GM21737 (cell line): ENCODE measurements at regions not wholly inside any gene's neighbourhood (a gene's known extent, or its start where the extent isn't known, plus 50 kb on each side); places are given as distances from the start of the nearest gene placed in this dataset.

Experiments
- ATAC-seq: cut with Tn5 transposase; IDR thresholded peaks from one replicate; pipeline ENCODE4 v1.9.1; 2021; ENCODE audit warnings: mild to moderate bottlenecking, moderate library complexity; ENCODE audit not compliant: unreplicated experiment

- ATAC-seq: no peak
Observed at GRCh38 chr18:60445341-60445740, 72.8 kb upstream of the MC4R start.

- ATAC-seq: no peak
Observed at GRCh38 chr18:60446821-60447220, 74.2 kb upstream of the MC4R start.

- no peak for ATAC-seq
Observed at GRCh38 chr18:60448487-60449267, 76.1 kb upstream of the MC4R start.

GRCh38 chr18:60452421-60452820, 79.8 kb upstream of the MC4R start:
- ATAC-seq: no peak

GRCh38 chr18:60466677-60467076, 94.1 kb upstream of the MC4R start:
- no peak for ATAC-seq

- no peak for ATAC-seq
Observed at GRCh38 chr18:60469387-60470100, 97.0 kb upstream of the MC4R start.

GRCh38 chr18:60471652-60472051, 99.1 kb upstream of the MC4R start:
- ATAC-seq: no peak

- ATAC-seq: no peak
Observed at GRCh38 chr18:60485201-60485600, 112.6 kb upstream of the MC4R start.

- ATAC-seq: no peak
Observed at GRCh38 chr18:60493066-60493465, 120.5 kb upstream of the MC4R start.

- no peak for ATAC-seq
Observed at GRCh38 chr18:60499675-60500074, 127.1 kb upstream of the MC4R start.

- no peak for ATAC-seq
Observed at GRCh38 chr18:60500960-60501359, 128.4 kb upstream of the MC4R start.

- no peak for ATAC-seq
Observed at GRCh38 chr18:60502591-60502990, 130.0 kb upstream of the MC4R start.

GRCh38 chr18:60503199-60503598, 130.6 kb upstream of the MC4R start:
- ATAC-seq: no peak

GRCh38 chr18:60506190-60506589, 133.6 kb upstream of the MC4R start:
- no peak for ATAC-seq

GRCh38 chr18:60506682-60507081, 134.1 kb upstream of the MC4R start:
- no peak for ATAC-seq

- no peak for ATAC-seq
Observed at GRCh38 chr18:60508108-60508507, 135.5 kb upstream of the MC4R start.

GRCh38 chr18:60534538-60534937, 162.0 kb upstream of the MC4R start:
- no peak for ATAC-seq

GRCh38 chr18:60537074-60537473, 164.5 kb upstream of the MC4R start:
- no peak for ATAC-seq

- ATAC-seq: no peak
Observed at GRCh38 chr18:60538891-60539290, 166.3 kb upstream of the MC4R start.

GRCh38 chr18:60541661-60542060, 169.1 kb upstream of the MC4R start:
- ATAC-seq: no peak

- ATAC-seq: no peak
Observed at GRCh38 chr18:60543646-60544045, 171.1 kb upstream of the MC4R start.

GRCh38 chr18:60549338-60549960, 176.9 kb upstream of the MC4R start:
- no peak for ATAC-seq
